Neural cell (in vitro differentiated cells): ENCODE measurements at regions not wholly inside any gene's neighbourhood (a gene's known extent, or its start where the extent isn't known, plus 50 kb on each side); places are given as distances from the start of the nearest gene placed in this dataset.

Source experiments
- H2AFZ ChIP-seq: fragments of 200-600, 300-800 bp; sonication (generic), shearing (Covaris generic); 2 replicates; pipeline ENCODE4 v1.6.0; 2014; ENCODE audit warnings: low read depth, mild to moderate bottlenecking, antibody characterized with exemption, low read length, moderate library complexity
- H3F3A ChIP-seq: fragments of 200-600 bp; shearing (Covaris generic); 2 replicates; pipeline ENCODE4 v1.6.1; 2016; ENCODE audit warnings: mild to moderate bottlenecking, moderate library complexity, mixed read lengths, antibody characterized with exemption, low read length; ENCODE audit not compliant: insufficient read depth, poor library complexity, severe bottlenecking
- H3K27ac ChIP-seq: fragments of 200-600, 300-800 bp; sonication (generic), shearing (Covaris generic); 2 replicates; pipeline ENCODE4 v1.5.1; 2014; ENCODE audit warnings: mild to moderate bottlenecking, low read length, moderate library complexity
- H3K27me3 ChIP-seq: fragments of 300-800, 200-600 bp; sonication (generic), shearing (Covaris generic); 2 replicates; pipeline ENCODE4 v1.6.0; 2014; ENCODE audit warnings: mild to moderate bottlenecking, low read depth, low read length, moderate library complexity; ENCODE audit not compliant: insufficient read depth
- H3K36me3 ChIP-seq: fragments of 300-800, 200-600 bp; sonication (generic), shearing (Covaris generic); 2 replicates; pipeline ENCODE4 v1.5.1; 2014; ENCODE audit warnings: mild to moderate bottlenecking, antibody characterized with exemption, low read length, moderate library complexity; ENCODE audit not compliant: insufficient read depth
- H3K4me2 ChIP-seq: fragments of 300-800, 200-600 bp; sonication (generic), shearing (Covaris generic); 2 replicates; pipeline ENCODE4 v1.6.0; 2014; ENCODE audit warnings: mild to moderate bottlenecking, low read length
- H3K4me3 ChIP-seq: fragments of 300-800, 200-600 bp; sonication (generic), shearing (Covaris generic); 2 replicates; pipeline ENCODE4 v1.5.1; 2014; ENCODE audit warnings: mild to moderate bottlenecking, low read length, moderate library complexity
- H3K79me2 ChIP-seq: fragments of 200-600 bp; shearing (Covaris generic); replicated peaks from 2 replicates; pipeline ENCODE4 v1.6.0; 2014; ENCODE audit warnings: mild to moderate bottlenecking, low read length, moderate library complexity; ENCODE audit not compliant: insufficient read depth
- H3K9ac ChIP-seq: fragments of 300-800, 200-600 bp; sonication (generic), shearing (Covaris generic); 2 replicates; pipeline ENCODE4 v1.6.1; 2016; ENCODE audit warnings: mild to moderate bottlenecking, low read length, mixed read lengths
- H3K9me2 ChIP-seq: fragments of 200-600 bp; shearing (Covaris generic); 2 replicates; pipeline ENCODE4 v1.6.1; 2016; ENCODE audit warnings: mild to moderate bottlenecking, low read length, mixed read lengths; ENCODE audit not compliant: insufficient read depth
- H3K9me3 ChIP-seq: fragments of 200-600, 300-800 bp; sonication (generic), shearing (Covaris generic); 2 replicates; pipeline ENCODE4 v1.6.1; 2016; ENCODE audit warnings: mild to moderate bottlenecking, mixed run types, low read length, moderate library complexity, mixed read lengths
- H4K20me1 ChIP-seq: fragments of 200-600 bp; shearing (Covaris generic); 2 replicates; pipeline ENCODE4 v1.6.1; 2016; ENCODE audit warnings: mild to moderate bottlenecking, mixed run types; ENCODE audit not compliant: insufficient read depth
- CTCF ChIP-seq: fragments of 450-650 bp; IDR thresholded peaks from 2 replicates; pipeline ENCODE4 v1.5.1; 2014; ENCODE audit warnings: antibody characterized with exemption, mild to moderate bottlenecking, moderate library complexity; ENCODE audit not compliant: poor library complexity, severe bottlenecking
- EP300 ChIP-seq: fragments of 450-650 bp; conservative IDR thresholded peaks from 2 replicates; pipeline ENCODE4 v1.6.1; 2014; ENCODE audit warnings: antibody characterized with exemption, mild to moderate bottlenecking, moderate library complexity; ENCODE audit not compliant: poor library complexity, severe bottlenecking
- EZH2 ChIP-seq: fragments of 200-600, 300-800 bp; shearing (Covaris generic), sonication (generic); IDR thresholded peaks from 2 replicates; pipeline ENCODE4 v1.6.1; 2014; ENCODE audit warnings: antibody characterized with exemption, low read length, borderline replicate concordance, mild to moderate bottlenecking; ENCODE audit not compliant: insufficient read depth, poor library complexity, severe bottlenecking
- MXI1 ChIP-seq: fragments of 450-650 bp; conservative IDR thresholded peaks from 2 replicates; pipeline ENCODE4 v1.6.1; 2014; ENCODE audit warnings: antibody characterized with exemption, mild to moderate bottlenecking; ENCODE audit not compliant: poor library complexity, severe bottlenecking
- POLR2AphosphoS5 ChIP-seq: IDR thresholded peaks from 2 replicates; pipeline ENCODE4 v1.6.1; 2012
- RAD21 ChIP-seq: fragments of 450-650 bp; conservative IDR thresholded peaks from 2 replicates; pipeline ENCODE4 v1.6.1; 2014; ENCODE audit warnings: antibody characterized with exemption, mild to moderate bottlenecking, moderate library complexity
- REST ChIP-seq: IDR thresholded peaks from 2 replicates; pipeline ENCODE4 v1.6.1; 2012; ENCODE audit warnings: borderline replicate concordance
- SMC3 ChIP-seq: fragments of 450-650 bp; conservative IDR thresholded peaks from 2 replicates; pipeline ENCODE4 v1.6.1; 2014; ENCODE audit warnings: antibody characterized with exemption, mild to moderate bottlenecking, moderate library complexity; ENCODE audit not compliant: poor library complexity
- TAF1 ChIP-seq: IDR thresholded peaks from 2 replicates; pipeline ENCODE4 v1.6.1; 2012; ENCODE audit warnings: low read depth

GRCh38 chr17:77880711-77881450 lies 77.6 kb upstream of the TNRC6C start:
- peaks cover 3% of the 10 kb centered on the region for H3F3A ChIP-seq
- H3K27me3 ChIP-seq, result no peaks in the 10 kb centered on the region
- H3K4me2 ChIP-seq, result no peak overlapping the region
- H3K4me3 ChIP-seq, result no peak overlapping the region
- H3K36me3 ChIP-seq, result no peaks in the 10 kb centered on the region
- H4K20me1 ChIP-seq, result no peaks in the 10 kb centered on the region
- TF ChIP-seq SMC3, result no peak
- H3K27ac ChIP-seq, result no peak overlapping the region
- H3K9me3 ChIP-seq, result no peaks in the 10 kb centered on the region
- no peaks in the 10 kb centered on the region for H3K9me2 ChIP-seq
- H3K79me2 ChIP-seq, result no peaks in the 10 kb centered on the region
- peak overlapping the region; percentile 4 for H3K9ac ChIP-seq
- no peak overlapping the region for H2AFZ ChIP-seq

GRCh38 chr17:77881545-77881944 lies 77.0 kb upstream of the TNRC6C start:
- no peaks in the 10 kb centered on the region for H3K36me3 ChIP-seq
- no peak overlapping the region for H3K4me3 ChIP-seq
- H2AFZ ChIP-seq, result no peak overlapping the region
- H3K9me3 ChIP-seq, result no peaks in the 10 kb centered on the region
- H3K9ac ChIP-seq, result peak overlapping the region; percentile 4
- H3K9me2 ChIP-seq, result no peaks in the 10 kb centered on the region
- H3K79me2 ChIP-seq, result no peaks in the 10 kb centered on the region
- peaks cover 3% of the 10 kb centered on the region for H3F3A ChIP-seq
- H3K27me3 ChIP-seq, result no peaks in the 10 kb centered on the region
- H3K4me2 ChIP-seq, result no peak overlapping the region
- TF ChIP-seq POLR2AphosphoS5, result no peak
- no peak for TF ChIP-seq RAD21
- H3K27ac ChIP-seq, result no peak overlapping the region
- H4K20me1 ChIP-seq, result no peaks in the 10 kb centered on the region

- no peak overlapping the region for H2AFZ ChIP-seq
- no peak overlapping the region for H3K4me2 ChIP-seq
- H4K20me1 ChIP-seq, result no peaks in the 10 kb centered on the region
- no peaks in the 10 kb centered on the region for H3K36me3 ChIP-seq
- H3K27me3 ChIP-seq, result no peaks in the 10 kb centered on the region
- H3K9me2 ChIP-seq, result no peaks in the 10 kb centered on the region
- peaks cover 3% of the 10 kb centered on the region for H3F3A ChIP-seq
- no peaks in the 10 kb centered on the region for H3K9me3 ChIP-seq
- no peaks in the 10 kb centered on the region for H3K79me2 ChIP-seq
- no peak for TF ChIP-seq CTCF
- no peak for TF ChIP-seq REST
- TF ChIP-seq MXI1, result no peak
- no peak for TF ChIP-seq TAF1
- TF ChIP-seq RAD21, result no peak
- no peak for TF ChIP-seq EP300
- no peak for TF ChIP-seq EZH2
- TF ChIP-seq SMC3, result no peak
- no peak for TF ChIP-seq POLR2AphosphoS5
- peak overlapping the region; percentile 73 for H3K9ac ChIP-seq
- H3K4me3 ChIP-seq, result no peak overlapping the region
- peak overlapping the region; percentile 95 for H3K27ac ChIP-seq
These were observed 76.5 kb upstream of the TNRC6C start for GRCh38 chr17:77882040-77882439.
